Suprapubic skin (tissue), 4 donors: ENCODE measurements at regions not wholly inside any gene's neighbourhood (a gene's known extent, or its start where the extent isn't known, plus 50 kb on each side); places are given as distances from the start of the nearest gene placed in this dataset.

Experiments used
- CTCF ChIP-seq, 2 donors: fragments of 200-600 bp in 1 of 2; fragments of 450-650 bp in 1 of 2; sonication (generic) in 1 of 2; IDR thresholded peaks; one replicate each; pipeline ENCODE4 v1.5.1; 2016 to 2019; ENCODE audit warnings: antibody characterized with exemption in 2 of 2, mild to moderate bottlenecking in 1 of 2, moderate library complexity in 1 of 2
- EP300 ChIP-seq: sonication (generic); formaldehyde crosslinking; IDR thresholded peaks from one replicate; pipeline ENCODE4 v1.6.1; 2017; ENCODE audit warnings: antibody characterized with exemption
- POLR2AphosphoS5 ChIP-seq, 3 donors: sonication (generic); formaldehyde crosslinking; IDR thresholded peaks; one replicate each; pipeline ENCODE4 v1.6.1; 2017; ENCODE audit warnings: antibody characterized with exemption in 3 of 3

GRCh38 chr12:58435647-58436046 lies 484.7 kb downstream of the LRIG3 start:
- no peak for TF ChIP-seq CTCF (IDR thresholded peaks at IDR 0.05)
- TF ChIP-seq EP300 = no peak
- TF ChIP-seq POLR2AphosphoS5 (IDR thresholded peaks at IDR 0.05) = no peak
